H9 (cell line): ENCODE measurements at regions not wholly inside any gene's neighbourhood (a gene's known extent, or its start where the extent isn't known, plus 50 kb on each side); places are given as distances from the start of the nearest gene placed in this dataset.

Experiments used
- DNase-seq: peaks from one replicate; pipeline ENCODE4 v3.0.0-alpha.2; 2017
- H2AFZ ChIP-seq: one replicate; pipeline ENCODE4 v1.6.1; 2013; ENCODE audit warnings: mild to moderate bottlenecking, low read length, control low read depth, moderate library complexity
- H2AK5ac ChIP-seq: 2 replicates; pipeline ENCODE4 v1.6.1; 2013; ENCODE audit warnings: low read length, control low read depth, mixed read lengths; ENCODE audit not compliant: insufficient read length
- H2BK120ac ChIP-seq: one replicate; pipeline ENCODE4 v1.6.1; 2013; ENCODE audit warnings: low read depth, mild to moderate bottlenecking, low read length, control low read depth, inconsistent platforms; ENCODE audit not compliant: poor library complexity, severe bottlenecking
- H2BK12ac ChIP-seq: 2 replicates; pipeline ENCODE4 v1.6.1; 2013; ENCODE audit warnings: low read length, control low read depth, mixed read lengths, low read depth; ENCODE audit not compliant: insufficient read length
- H2BK15ac ChIP-seq: 2 replicates; pipeline ENCODE4 v1.6.1; 2013; ENCODE audit warnings: low read depth, low read length, control low read depth
- H2BK20ac ChIP-seq: one replicate; pipeline ENCODE4 v1.6.1; 2013; ENCODE audit warnings: low read depth, mild to moderate bottlenecking, low read length, control low read depth, inconsistent platforms; ENCODE audit not compliant: poor library complexity, severe bottlenecking
- H2BK5ac ChIP-seq: 2 replicates; pipeline ENCODE4 v1.6.1; 2013; ENCODE audit warnings: low read length, control low read depth, mixed read lengths; ENCODE audit not compliant: insufficient read length
- H3K14ac ChIP-seq: 2 replicates; pipeline ENCODE4 v1.6.1; 2013; ENCODE audit warnings: low read length, control low read depth; ENCODE audit not compliant: insufficient read depth
- H3K18ac ChIP-seq: 2 replicates; pipeline ENCODE4 v1.6.1; 2013; ENCODE audit warnings: low read depth, mild to moderate bottlenecking, mixed read lengths, low read length, control low read depth; ENCODE audit not compliant: insufficient read length
- H3K23ac ChIP-seq: 2 replicates; pipeline ENCODE4 v1.6.1; 2013; ENCODE audit warnings: low read length, control low read depth, mixed read lengths, low read depth; ENCODE audit not compliant: insufficient read length
- H3K23me2 ChIP-seq: 2 replicates; pipeline ENCODE4 v1.6.1; 2013; ENCODE audit warnings: low read depth, mild to moderate bottlenecking, mixed read lengths, low read length, control low read depth; ENCODE audit not compliant: insufficient read length, poor library complexity, severe bottlenecking
- H3K27ac ChIP-seq: 2 replicates; pipeline ENCODE4 v1.5.1; 2013; ENCODE audit warnings: low read length, control low read depth, mixed read lengths, low read depth; ENCODE audit not compliant: insufficient read length
- H3K27me3 ChIP-seq: 2 replicates; pipeline ENCODE4 v1.6.1; 2013; ENCODE audit warnings: low read length, control low read depth, inconsistent platforms; ENCODE audit not compliant: insufficient read depth
- H3K4ac ChIP-seq: 2 replicates; pipeline ENCODE4 v1.6.1; 2013; ENCODE audit warnings: low read depth, mild to moderate bottlenecking, control low read depth, inconsistent platforms, low read length, moderate library complexity
- H3K4me1 ChIP-seq: 2 replicates; pipeline ENCODE4 v1.6.1; 2013; ENCODE audit warnings: low read length, control low read depth, inconsistent platforms; ENCODE audit not compliant: insufficient read depth
- H3K4me2 ChIP-seq: 2 replicates; pipeline ENCODE4 v1.6.1; 2013; ENCODE audit warnings: low read length, control low read depth, mixed read lengths; ENCODE audit not compliant: insufficient read length, insufficient read depth
- H3K56ac ChIP-seq: 2 replicates; pipeline ENCODE4 v1.6.1; 2013; ENCODE audit warnings: low read depth, mild to moderate bottlenecking, mixed read lengths, low read length, control low read depth; ENCODE audit not compliant: insufficient read length
- H3K79me1 ChIP-seq: 2 replicates; pipeline ENCODE4 v1.6.1; 2013; ENCODE audit warnings: low read depth, mild to moderate bottlenecking, moderate library complexity, low read length, control low read depth, inconsistent platforms; ENCODE audit not compliant: insufficient read depth, poor library complexity, severe bottlenecking
- H3K79me2 ChIP-seq: 2 replicates; pipeline ENCODE4 v1.6.1; 2013; ENCODE audit warnings: low read length, control low read depth, inconsistent platforms; ENCODE audit not compliant: insufficient read depth
- H3K9ac ChIP-seq: 2 replicates; pipeline ENCODE4 v1.6.1; 2013; ENCODE audit warnings: low read length, control low read depth, mixed read lengths; ENCODE audit not compliant: insufficient read length; ENCODE audit errors: extremely low read depth
- H3K9me3 ChIP-seq: one replicate; pipeline ENCODE4 v1.6.1; 2013; ENCODE audit warnings: low read depth, low read length, inconsistent platforms; ENCODE audit not compliant: control insufficient read depth
- H3T11ph ChIP-seq: one replicate; pipeline ENCODE4 v1.6.1; 2013; ENCODE audit warnings: mild to moderate bottlenecking, low read length, control low read depth, inconsistent platforms
- H4K20me1 ChIP-seq: one replicate; pipeline ENCODE4 v1.6.1; 2013; ENCODE audit not compliant: control insufficient read depth, insufficient read length, insufficient read depth
- H4K5ac ChIP-seq: 2 replicates; pipeline ENCODE4 v1.6.1; 2013; ENCODE audit warnings: low read depth, mild to moderate bottlenecking, mixed read lengths, low read length, control low read depth; ENCODE audit not compliant: insufficient read length
- H4K8ac ChIP-seq: replicated peaks from 2 replicates; pipeline ENCODE4 v1.6.1; 2013; ENCODE audit warnings: low read length, control low read depth, mixed read lengths, low read depth; ENCODE audit not compliant: insufficient read length
- H4K91ac ChIP-seq: 2 replicates; pipeline ENCODE4 v1.6.1; 2013; ENCODE audit warnings: low read depth, mild to moderate bottlenecking, moderate library complexity, mixed read lengths, low read length, control low read depth; ENCODE audit not compliant: insufficient read length
- H3K27ac Mint-ChIP-seq, 3 experiments: 2 replicates in 2 of 3; 3 replicates in 1 of 3; pipeline ENCODE4 v1.8.0; 2020 to 2021; ENCODE audit warnings: mixed read lengths in 3 of 3, mild to moderate bottlenecking in 1 of 3, moderate library complexity in 1 of 3
- H3K27me3 Mint-ChIP-seq: 2 replicates; pipeline ENCODE4 v1.8.0; 2021; ENCODE audit warnings: low read depth, mild to moderate bottlenecking, moderate library complexity, mixed read lengths
- H3K36me3 Mint-ChIP-seq, 3 experiments: 2 replicates in 2 of 3; 3 replicates in 1 of 3; pipeline ENCODE4 v1.8.0; 2020 to 2021; ENCODE audit warnings: low read depth in 3 of 3, mixed read lengths in 3 of 3; ENCODE audit not compliant: insufficient read depth in 1 of 3
- H3K4me1 Mint-ChIP-seq, 2 experiments: 2 replicates each; pipeline ENCODE4 v1.8.0; 2020; ENCODE audit warnings: mixed read lengths in 2 of 2
- H3K4me3 Mint-ChIP-seq, 2 experiments: 2 replicates in 1 of 2; 3 replicates in 1 of 2; pipeline ENCODE4 v1.8.0; 2020 to 2021; ENCODE audit warnings: mild to moderate bottlenecking in 2 of 2, mixed read lengths in 2 of 2, moderate library complexity in 1 of 2
- H3K9me3 Mint-ChIP-seq, 2 experiments: 2 replicates in 1 of 2; 3 replicates in 1 of 2; pipeline ENCODE4 v1.8.0; 2020; ENCODE audit warnings: mild to moderate bottlenecking in 2 of 2, mixed read lengths in 2 of 2, moderate library complexity in 1 of 2
- WGBS: extraction: QIAGEN DNeasy Blood & Tissue Kit; methylation state at CpG from one replicate; pipeline ENCODE4 v1.1.7; 2013; ENCODE audit warnings: missing lambda C conversion rate, low lambda C conversion rate, mixed read lengths; ENCODE audit not compliant: insufficient read length; ENCODE audit errors: extremely low coverage; 5-methylcytosine and 5-hydroxymethylcytosine counted together
- TF ChIP-seq, protein P1 (sequence below): fragments of 200-600 bp; sonication (generic); conservative IDR thresholded peaks from 3 replicates; pipeline ENCODE4 v1.8.0; 2021; ENCODE audit warnings: antibody characterized with exemption, mild to moderate bottlenecking

DNA sequence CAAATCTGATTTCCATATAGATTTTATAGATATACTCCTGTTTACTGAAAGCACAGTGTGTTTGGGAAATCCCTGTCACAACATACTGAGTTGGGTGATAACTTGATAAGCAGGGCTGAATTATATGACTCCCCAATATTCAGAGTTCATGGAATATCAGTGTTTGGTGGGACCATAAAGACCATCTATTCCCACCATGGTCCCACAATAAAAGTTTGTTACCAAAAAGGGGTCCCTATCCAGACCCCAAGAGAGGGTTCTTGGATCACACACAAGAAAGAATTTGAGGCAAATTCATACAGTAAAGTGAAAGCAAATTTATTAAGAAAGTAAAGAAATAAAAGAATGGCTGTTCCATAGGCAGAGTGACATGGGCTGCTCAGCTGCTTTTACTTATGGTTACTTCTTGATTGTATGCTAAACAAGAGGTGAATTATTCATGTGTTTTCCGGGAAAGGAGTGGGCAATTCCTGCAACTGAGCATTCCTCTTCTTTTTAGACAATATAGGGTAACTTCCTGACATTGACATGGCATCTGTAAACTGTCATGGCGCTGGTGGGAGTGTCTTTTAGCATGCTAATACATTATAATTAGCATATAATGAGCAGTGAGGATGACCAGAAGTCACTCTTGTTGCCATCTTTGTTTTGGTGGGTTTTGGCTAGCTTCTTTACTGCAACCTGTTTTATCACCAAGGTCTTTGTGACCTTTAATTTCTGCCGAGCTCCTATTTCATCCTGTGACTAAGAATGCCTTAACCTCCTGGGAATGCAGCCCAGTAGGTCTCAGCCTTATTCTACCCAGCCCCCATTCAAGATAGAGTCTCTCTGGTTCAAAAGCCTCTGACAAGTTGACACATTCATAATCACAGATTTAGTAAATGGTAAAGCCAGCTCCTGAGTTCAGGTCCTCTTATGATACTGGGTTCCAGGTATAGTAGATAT is 240.6 kb upstream of the PDGFD start:
- Histone ChIP-seq H4K8ac (no peak overlapping the region), H2BK5ac (no peak overlapping the region), H2BK12ac (no peak overlapping the region), H3K23ac (no peak overlapping the region), H3K79me1 (no peaks in the 10 kb centered on the region), H3K9me3 (no peaks in the 10 kb centered on the region), H4K20me1 (no peaks in the 10 kb centered on the region), H3K4me1 (peaks cover 3% of the 10 kb centered on the region; the same call in 1 of the 2 replicates), H3K27ac (no peak overlapping the region), H3K18ac (no peak overlapping the region), H4K5ac (no peak overlapping the region), H2BK15ac (no peak overlapping the region), H3K27me3 (no peaks in the 10 kb centered on the region), H3K4ac (no peak overlapping the region), H3K56ac (no peak overlapping the region), H3K14ac (no peak overlapping the region), H3T11ph (no peak overlapping the region), H3K23me2 (no peaks in the 10 kb centered on the region), H4K91ac (no peak overlapping the region), H3K9ac (no peak overlapping the region), H3K79me2 (no peaks in the 10 kb centered on the region), H3K4me2 (no peak overlapping the region), H2AK5ac (no peak overlapping the region), H2BK20ac (no peak overlapping the region), H2BK120ac (no peak overlapping the region), H2AFZ (no peak overlapping the region)
- no peak overlapping the region for H3K4me3 Mint-ChIP-seq
- peak overlapping the region in 2 of 3 experiments; percentile 34 to 89; a peak in 3 of 7 replicates for H3K27ac Mint-ChIP-seq
- H3K4me1 Mint-ChIP-seq: peaks cover 35 to 36% of the 10 kb centered on the region in 2 experiments
- no CpG with 5 or more reads among the region's 3 CpGs for WGBS
- DNase-seq: no peak
- TF ChIP-seq, protein P1, sequence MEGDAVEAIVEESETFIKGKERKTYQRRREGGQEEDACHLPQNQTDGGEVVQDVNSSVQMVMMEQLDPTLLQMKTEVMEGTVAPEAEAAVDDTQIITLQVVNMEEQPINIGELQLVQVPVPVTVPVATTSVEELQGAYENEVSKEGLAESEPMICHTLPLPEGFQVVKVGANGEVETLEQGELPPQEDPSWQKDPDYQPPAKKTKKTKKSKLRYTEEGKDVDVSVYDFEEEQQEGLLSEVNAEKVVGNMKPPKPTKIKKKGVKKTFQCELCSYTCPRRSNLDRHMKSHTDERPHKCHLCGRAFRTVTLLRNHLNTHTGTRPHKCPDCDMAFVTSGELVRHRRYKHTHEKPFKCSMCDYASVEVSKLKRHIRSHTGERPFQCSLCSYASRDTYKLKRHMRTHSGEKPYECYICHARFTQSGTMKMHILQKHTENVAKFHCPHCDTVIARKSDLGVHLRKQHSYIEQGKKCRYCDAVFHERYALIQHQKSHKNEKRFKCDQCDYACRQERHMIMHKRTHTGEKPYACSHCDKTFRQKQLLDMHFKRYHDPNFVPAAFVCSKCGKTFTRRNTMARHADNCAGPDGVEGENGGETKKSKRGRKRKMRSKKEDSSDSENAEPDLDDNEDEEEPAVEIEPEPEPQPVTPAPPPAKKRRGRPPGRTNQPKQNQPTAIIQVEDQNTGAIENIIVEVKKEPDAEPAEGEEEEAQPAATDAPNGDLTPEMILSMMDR: no peak
- H3K9me3 Mint-ChIP-seq: no peaks in the 10 kb centered on the region; a peak in 1 of 5 replicates
- H3K27me3 Mint-ChIP-seq: no peaks in the 10 kb centered on the region
- peaks cover 0 to 5% (median 2%) of the 10 kb centered on the region in 3 experiments; a peak in 2 of 7 replicates for H3K36me3 Mint-ChIP-seq
